Astrocyte of the cerebellum (primary cell): ENCODE measurements at regions not wholly inside any gene's neighbourhood (a gene's known extent, or its start where the extent isn't known, plus 50 kb on each side); places are given as distances from the start of the nearest gene placed in this dataset.

Experiments
- DNase-seq: peaks from one replicate; pipeline ENCODE4 v3.0.0-alpha.2; 2011; ENCODE audit warnings: low read depth
- H3K4me3 ChIP-seq: 2 replicates; pipeline ENCODE4 v1.5.1; 2011; ENCODE audit warnings: mild to moderate bottlenecking, low read depth, low read length, moderate library complexity
- CTCF ChIP-seq: IDR thresholded peaks from 2 replicates; pipeline ENCODE4 v1.5.1; 2012; ENCODE audit warnings: low read length, low read depth, moderate library complexity, mild to moderate bottlenecking; ENCODE audit errors: missing control alignments
- in situ Hi-C: cut with HindIII; loops from 2 replicates; pipeline ENCODE4 v1.10.0; 2017; ENCODE audit warnings: low sequenced_read_pairs

- TF ChIP-seq CTCF, result no peak
Observed at GRCh38 chr17:72427761-72428109, 306.9 kb downstream of the SOX9 start.

GRCh38 chr17:72429066-72429638, 308.3 kb downstream of the SOX9 start:
- no peak for DNase-seq
- TF ChIP-seq CTCF, result no peak
- in situ Hi-C loops, result no loop called here
- no peak overlapping the region for H3K4me3 ChIP-seq

More at GRCh38 chr17:72427761-72428109, 306.9 kb downstream of the SOX9 start:
- no peak overlapping the region for H3K4me3 ChIP-seq
- in situ Hi-C loops, result no loop called here
- no peak for DNase-seq

- no peak overlapping the region for H3K4me3 ChIP-seq
- in situ Hi-C loops, result no loop called here
- no peak for DNase-seq
- TF ChIP-seq CTCF, result peak; percentile 27
Observed at GRCh38 chr17:72430611-72431432, 310.0 kb downstream of the SOX9 start.

- DNase-seq, result no peak
- H3K4me3 ChIP-seq, result no peak overlapping the region
- in situ Hi-C loops, result no loop called here
- no peak for TF ChIP-seq CTCF
Observed at GRCh38 chr17:72432143-72432621, 311.4 kb downstream of the SOX9 start.

GRCh38 chr17:72432881-72433280, 312.1 kb downstream of the SOX9 start:
- in situ Hi-C loops, result no loop called here
- no peak for DNase-seq
- H3K4me3 ChIP-seq, result no peak overlapping the region
- TF ChIP-seq CTCF, result no peak

GRCh38 chr17:72433797-72434196, 313.0 kb downstream of the SOX9 start:
- DNase-seq, result no peak
- H3K4me3 ChIP-seq, result no peak overlapping the region
- in situ Hi-C loops, result no loop called here
- TF ChIP-seq CTCF, result no peak
